ENCODE measurements at regions not wholly inside any gene's neighbourhood (a gene's known extent, or its start where the extent isn't known, plus 50 kb on each side); places are given as distances from the start of the nearest gene placed in this dataset.

GRCh38 chr4:18401868-18402267, 380.3 kb upstream of the LCORL start:
- Histone ChIP-seq H3K36me3 (no peaks in the 10 kb centered on the region), H3K4me3 (no peak overlapping the region), H3K27ac (peak overlapping the region in 1 of 4 donors; percentile 39), H3K27me3 (no peaks in the 10 kb centered on the region), H3K4me1 (peaks cover 0 to 7% (median 4%) of the 10 kb centered on the region in 4 donors), H3K9me3 (no peaks in the 10 kb centered on the region)
- no peak for TF ChIP-seq POLR2AphosphoS5 (IDR thresholded peaks at IDR 0.05)
- no peak for TF ChIP-seq POLR2A (IDR thresholded peaks at IDR 0.05)
- TF ChIP-seq CTCF (IDR thresholded peaks at IDR 0.05): no peak
- TF ChIP-seq EP300 (IDR thresholded peaks at IDR 0.05; ENCODE audit: low read depth): no peak
- DNase-seq: no peak
- in situ Hi-C loops (cut with MboI; ENCODE audit: low pct_ligation_motif_present in 1 of 4, low pct_unique_long_range_greater_than_20kb in 1 of 4, low sequenced_read_pairs in 3 of 4): no loop called here
- WGBS, 2 donors (ENCODE audit: low coverage in 1 of 2): 25% methylated on average over 1 of the region's 1 CpG; no CpG with 5 or more reads in 1 of the 2 donors
- intact Hi-C loops (cut with DNase I; ENCODE audit: low total_unique reads): no loop called here

- Histone ChIP-seq H3K9me3 (no peaks in the 10 kb centered on the region), H3K27ac (peak overlapping the region in 1 of 4 donors; percentile 39), H3K4me1 (peaks cover 0 to 7% (median 4%) of the 10 kb centered on the region in 4 donors), H3K4me3 (no peak overlapping the region), H3K36me3 (no peaks in the 10 kb centered on the region), H3K27me3 (no peaks in the 10 kb centered on the region)
- WGBS, 2 donors (ENCODE audit: low coverage in 1 of 2): 40 to 72% methylated on average over 2 of the region's 2 CpGs
- intact Hi-C loops (cut with DNase I; ENCODE audit: low total_unique reads) (no loop called here), in situ Hi-C loops (cut with MboI; ENCODE audit: low pct_ligation_motif_present in 1 of 4, low pct_unique_long_range_greater_than_20kb in 1 of 4, low sequenced_read_pairs in 3 of 4) (no loop called here)
- TF ChIP-seq POLR2AphosphoS5 (IDR thresholded peaks at IDR 0.05) (no peak), POLR2A (IDR thresholded peaks at IDR 0.05) (no peak), CTCF (IDR thresholded peaks at IDR 0.05) (no peak), EP300 (IDR thresholded peaks at IDR 0.05; ENCODE audit: low read depth) (no peak)
- DNase-seq: no peak
Observed at GRCh38 chr4:18401425-18401824, 379.9 kb upstream of the LCORL start.

- WGBS, 2 donors (ENCODE audit: low coverage in 1 of 2): 38 to 40% methylated on average over 2 to 5 of the region's 5 CpGs
- Histone ChIP-seq H3K4me1 (peaks cover 0 to 7% (median 4%) of the 10 kb centered on the region in 4 donors), H3K4me3 (no peak overlapping the region), H3K36me3 (no peaks in the 10 kb centered on the region), H3K27ac (no peak overlapping the region), H3K27me3 (no peaks in the 10 kb centered on the region), H3K9me3 (no peaks in the 10 kb centered on the region)
- no peak for DNase-seq
- in situ Hi-C loops (cut with MboI; ENCODE audit: low pct_ligation_motif_present in 1 of 4, low pct_unique_long_range_greater_than_20kb in 1 of 4, low sequenced_read_pairs in 3 of 4) (no loop called here), intact Hi-C loops (cut with DNase I; ENCODE audit: low total_unique reads) (no loop called here)
- no peak for TF ChIP-seq POLR2AphosphoS5 (IDR thresholded peaks at IDR 0.05)
- TF ChIP-seq POLR2A (IDR thresholded peaks at IDR 0.05): no peak
- no peak for TF ChIP-seq EP300 (IDR thresholded peaks at IDR 0.05; ENCODE audit: low read depth)
- TF ChIP-seq CTCF (IDR thresholded peaks at IDR 0.05): no peak
Observed at GRCh38 chr4:18398661-18399060, 377.1 kb upstream of the LCORL start.

- in situ Hi-C loops (cut with MboI; ENCODE audit: low pct_ligation_motif_present in 1 of 4, low pct_unique_long_range_greater_than_20kb in 1 of 4, low sequenced_read_pairs in 3 of 4): no loop called here
- Histone ChIP-seq H3K4me1 (peaks cover 0 to 7% (median 4%) of the 10 kb centered on the region in 4 donors), H3K36me3 (no peaks in the 10 kb centered on the region), H3K27me3 (no peaks in the 10 kb centered on the region), H3K4me3 (no peak overlapping the region), H3K27ac (no peak overlapping the region), H3K9me3 (no peaks in the 10 kb centered on the region)
- 71 to 77% methylated on average over 4 to 5 of the region's 5 CpGs for WGBS, 2 donors (ENCODE audit: low coverage in 1 of 2)
- TF ChIP-seq POLR2AphosphoS5 (IDR thresholded peaks at IDR 0.05) (no peak), CTCF (IDR thresholded peaks at IDR 0.05) (no peak), EP300 (IDR thresholded peaks at IDR 0.05; ENCODE audit: low read depth) (no peak), POLR2A (IDR thresholded peaks at IDR 0.05) (no peak)
- intact Hi-C loops (cut with DNase I; ENCODE audit: low total_unique reads): no loop called here
- DNase-seq: no peak
Observed at GRCh38 chr4:18397681-18398390, 376.3 kb upstream of the LCORL start.

All from transverse colon (tissue), 4 donors.